Astrocyte (in vitro differentiated cells and primary cell): ENCODE measurements at regions not wholly inside any gene's neighbourhood (a gene's known extent, or its start where the extent isn't known, plus 50 kb on each side); places are given as distances from the start of the nearest gene placed in this dataset.

ENCODE experiments used
- EZH2 ChIP-seq: IDR thresholded peaks from 2 replicates; pipeline ENCODE4 v1.6.1; 2012; ENCODE audit warnings: mild to moderate bottlenecking, low read length, inconsistent platforms; ENCODE audit not compliant: insufficient read depth
- TF ChIP-seq, protein P1 (sequence below): IDR thresholded peaks from 2 replicates; pipeline ENCODE4 v1.5.1; 2011; ENCODE audit warnings: low read depth, mild to moderate bottlenecking, inconsistent platforms, low read length, moderate library complexity; ENCODE audit not compliant: insufficient read depth

DNA sequence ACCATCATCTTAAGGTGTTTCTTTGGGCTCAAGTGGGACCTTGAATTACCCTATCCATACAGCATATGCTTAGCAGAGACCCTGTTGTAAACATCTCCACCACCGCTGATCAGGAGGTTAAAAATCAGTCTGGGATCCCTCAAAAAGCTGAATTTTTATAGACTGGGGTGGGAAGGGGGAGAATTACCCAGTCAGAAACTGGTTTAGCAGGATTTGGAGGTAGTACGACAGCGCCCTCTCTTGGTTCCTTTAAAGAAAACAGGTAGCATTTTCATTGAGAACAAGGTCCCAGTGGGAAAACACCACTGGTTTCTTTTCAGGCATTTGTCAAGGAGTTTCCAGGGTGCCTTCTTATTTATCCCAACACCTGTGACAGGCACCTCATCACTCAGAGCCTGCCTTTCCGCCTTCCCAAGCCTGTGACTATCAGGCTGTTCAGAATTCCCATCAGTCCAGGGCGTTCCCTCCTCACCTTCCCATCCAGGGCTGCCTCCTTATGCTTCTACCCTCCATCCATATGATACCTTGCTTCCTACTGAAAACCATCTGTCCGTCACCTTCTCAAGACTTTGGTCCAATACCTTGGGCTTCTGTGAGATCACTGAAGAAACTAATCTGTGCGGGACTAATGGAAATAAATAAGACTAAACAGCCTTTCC, 203.8 kb upstream of the RAI14 start:
- TF ChIP-seq, protein P1, sequence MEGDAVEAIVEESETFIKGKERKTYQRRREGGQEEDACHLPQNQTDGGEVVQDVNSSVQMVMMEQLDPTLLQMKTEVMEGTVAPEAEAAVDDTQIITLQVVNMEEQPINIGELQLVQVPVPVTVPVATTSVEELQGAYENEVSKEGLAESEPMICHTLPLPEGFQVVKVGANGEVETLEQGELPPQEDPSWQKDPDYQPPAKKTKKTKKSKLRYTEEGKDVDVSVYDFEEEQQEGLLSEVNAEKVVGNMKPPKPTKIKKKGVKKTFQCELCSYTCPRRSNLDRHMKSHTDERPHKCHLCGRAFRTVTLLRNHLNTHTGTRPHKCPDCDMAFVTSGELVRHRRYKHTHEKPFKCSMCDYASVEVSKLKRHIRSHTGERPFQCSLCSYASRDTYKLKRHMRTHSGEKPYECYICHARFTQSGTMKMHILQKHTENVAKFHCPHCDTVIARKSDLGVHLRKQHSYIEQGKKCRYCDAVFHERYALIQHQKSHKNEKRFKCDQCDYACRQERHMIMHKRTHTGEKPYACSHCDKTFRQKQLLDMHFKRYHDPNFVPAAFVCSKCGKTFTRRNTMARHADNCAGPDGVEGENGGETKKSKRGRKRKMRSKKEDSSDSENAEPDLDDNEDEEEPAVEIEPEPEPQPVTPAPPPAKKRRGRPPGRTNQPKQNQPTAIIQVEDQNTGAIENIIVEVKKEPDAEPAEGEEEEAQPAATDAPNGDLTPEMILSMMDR, result peak; percentile 48
- no peak for TF ChIP-seq EZH2
